ENCODE measurements at regions not wholly inside any gene's neighbourhood (a gene's known extent, or its start where the extent isn't known, plus 50 kb on each side); places are given as distances from the start of the nearest gene placed in this dataset.

DNA sequence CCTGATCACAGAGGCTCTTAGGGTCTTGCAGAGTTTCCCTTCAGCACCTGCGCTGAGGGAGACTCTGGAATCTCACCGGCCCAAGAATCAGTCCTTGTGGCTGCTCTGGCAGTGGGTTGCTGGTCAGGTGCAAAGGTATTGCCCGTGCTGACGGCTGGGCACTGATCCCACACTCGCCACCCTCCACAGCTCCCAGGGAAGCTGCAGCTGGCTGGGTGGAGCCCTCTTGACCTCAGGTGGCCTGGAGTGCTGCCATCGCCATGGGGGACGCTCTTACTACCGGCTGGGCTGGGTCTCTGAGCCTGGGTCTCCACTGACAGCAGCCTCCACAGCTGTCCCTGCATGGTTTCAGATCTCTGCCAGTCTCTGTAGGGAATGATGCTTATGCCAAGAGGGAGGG is 52.6 kb upstream of the EPHB3 start:
- Mint-ChIP-seq H3K9me3 (peaks cover 13% of the 10 kb centered on the region in 2 experiments), H3K4me1 (peaks cover 20 to 21% of the 10 kb centered on the region in 2 experiments), H3K27ac (no peak overlapping the region), H3K36me3 (ENCODE audit: insufficient read depth in 1 of 3, low read depth in 3 of 3) (peaks cover 0 to 12% (median 3%) of the 10 kb centered on the region in 3 experiments; a peak in 5 of 7 replicates), H3K4me3 (no peak overlapping the region), H3K27me3 (ENCODE audit: low read depth) (peaks cover 71% of the 10 kb centered on the region)
- H3K18ac ChIP-seq (ENCODE audit: insufficient read length, low read depth, low read length), result no peak overlapping the region
- no peak overlapping the region for H2AK5ac ChIP-seq (ENCODE audit: insufficient read length, low read length)
- no peak overlapping the region for H2BK120ac ChIP-seq (ENCODE audit: low read depth, low read length, poor library complexity, severe bottlenecking)
- no CpG with 5 or more reads among the region's 8 CpGs for WGBS (ENCODE audit: extremely low coverage, insufficient read length, low lambda C conversion rate)
- no peak overlapping the region for H3K4ac ChIP-seq (ENCODE audit: low read depth, low read length)
- no peak overlapping the region for H3T11ph ChIP-seq (ENCODE audit: low read length)
- no peak for DNase-seq
- no peaks in the 10 kb centered on the region for H3K9me3 ChIP-seq (ENCODE audit: control insufficient read depth, low read depth, low read length)
- no peak overlapping the region for H3K4me2 ChIP-seq (ENCODE audit: insufficient read depth, insufficient read length, low read length)
- H2AFZ ChIP-seq (ENCODE audit: low read length), result no peak overlapping the region
- H3K23me2 ChIP-seq (ENCODE audit: insufficient read length, low read depth, low read length, poor library complexity, severe bottlenecking), result peaks cover 5% of the 10 kb centered on the region
- H4K91ac ChIP-seq (ENCODE audit: insufficient read length, low read depth, low read length), result no peak overlapping the region
- H3K56ac ChIP-seq (ENCODE audit: insufficient read length, low read depth, low read length), result no peak overlapping the region
- H3K23ac ChIP-seq (ENCODE audit: insufficient read length, low read depth, low read length), result no peak overlapping the region
- no peak overlapping the region for H2BK20ac ChIP-seq (ENCODE audit: low read depth, low read length, poor library complexity, severe bottlenecking)
- TF ChIP-seq, protein P1, sequence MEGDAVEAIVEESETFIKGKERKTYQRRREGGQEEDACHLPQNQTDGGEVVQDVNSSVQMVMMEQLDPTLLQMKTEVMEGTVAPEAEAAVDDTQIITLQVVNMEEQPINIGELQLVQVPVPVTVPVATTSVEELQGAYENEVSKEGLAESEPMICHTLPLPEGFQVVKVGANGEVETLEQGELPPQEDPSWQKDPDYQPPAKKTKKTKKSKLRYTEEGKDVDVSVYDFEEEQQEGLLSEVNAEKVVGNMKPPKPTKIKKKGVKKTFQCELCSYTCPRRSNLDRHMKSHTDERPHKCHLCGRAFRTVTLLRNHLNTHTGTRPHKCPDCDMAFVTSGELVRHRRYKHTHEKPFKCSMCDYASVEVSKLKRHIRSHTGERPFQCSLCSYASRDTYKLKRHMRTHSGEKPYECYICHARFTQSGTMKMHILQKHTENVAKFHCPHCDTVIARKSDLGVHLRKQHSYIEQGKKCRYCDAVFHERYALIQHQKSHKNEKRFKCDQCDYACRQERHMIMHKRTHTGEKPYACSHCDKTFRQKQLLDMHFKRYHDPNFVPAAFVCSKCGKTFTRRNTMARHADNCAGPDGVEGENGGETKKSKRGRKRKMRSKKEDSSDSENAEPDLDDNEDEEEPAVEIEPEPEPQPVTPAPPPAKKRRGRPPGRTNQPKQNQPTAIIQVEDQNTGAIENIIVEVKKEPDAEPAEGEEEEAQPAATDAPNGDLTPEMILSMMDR (conservative IDR thresholded peaks at IDR 0.05), result no peak
- peaks cover 5% of the 10 kb centered on the region; the same call in 1 of the 2 replicates for H3K4me1 ChIP-seq (ENCODE audit: insufficient read depth, low read length)
- no peaks in the 10 kb centered on the region for H4K20me1 ChIP-seq (ENCODE audit: control insufficient read depth, insufficient read depth, insufficient read length)
- no peak overlapping the region for H4K5ac ChIP-seq (ENCODE audit: insufficient read length, low read depth, low read length)
- no peak overlapping the region for H2BK12ac ChIP-seq (ENCODE audit: insufficient read length, low read depth, low read length)
- no peak overlapping the region for H3K9ac ChIP-seq (ENCODE audit: extremely low read depth, insufficient read length, low read length)
- H3K27me3 ChIP-seq (ENCODE audit: insufficient read depth, low read length), result peaks cover 9% of the 10 kb centered on the region
- no peak overlapping the region for H3K14ac ChIP-seq (ENCODE audit: insufficient read depth, low read length)
- no peaks in the 10 kb centered on the region for H3K79me2 ChIP-seq (ENCODE audit: insufficient read depth, low read length)
- no peaks in the 10 kb centered on the region for H3K79me1 ChIP-seq (ENCODE audit: insufficient read depth, low read depth, low read length, poor library complexity, severe bottlenecking)
- no peak overlapping the region for H4K8ac ChIP-seq (replicated peaks; ENCODE audit: insufficient read length, low read depth, low read length)
- no peak overlapping the region for H2BK5ac ChIP-seq (ENCODE audit: insufficient read length, low read length)
- H3K27ac ChIP-seq (ENCODE audit: insufficient read length, low read depth, low read length), result no peak overlapping the region
- H2BK15ac ChIP-seq (ENCODE audit: low read depth, low read length), result no peak overlapping the region
